ENCODE measurements at regions not wholly inside any gene's neighbourhood (a gene's known extent, or its start where the extent isn't known, plus 50 kb on each side); places are given as distances from the start of the nearest gene placed in this dataset.
"Not testable (repeated sequence)": the region's sequence is repeated elsewhere in the genome, so short reads cannot be mapped to it uniquely, and the experiment has no call there.

DNA sequence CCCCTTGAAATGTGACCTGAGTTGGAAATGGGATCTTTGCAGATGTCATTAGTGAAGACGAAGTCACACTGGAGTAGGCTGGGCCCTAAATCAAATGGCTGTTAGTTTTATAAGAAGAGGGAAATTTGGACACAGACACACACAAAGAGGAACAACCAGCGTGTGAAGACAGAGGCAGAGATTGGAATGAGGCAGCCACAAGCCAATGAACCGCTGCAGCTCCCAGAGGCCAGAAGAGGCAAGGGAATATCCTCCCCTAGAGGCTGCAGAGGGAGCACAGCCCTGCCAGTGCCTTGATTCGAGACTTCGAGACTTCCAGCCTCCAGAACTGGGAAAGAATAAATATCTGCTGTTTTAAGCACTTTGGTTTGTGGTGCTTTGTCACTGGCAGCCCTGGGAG, 484.5 kb downstream of the MN1 start:
- peaks cover 3% of the 10 kb centered on the region for H3K27me3 ChIP-seq (ENCODE audit: control insufficient read depth, insufficient read depth, low read length)
- H3K36me3 ChIP-seq (ENCODE audit: control insufficient read depth, insufficient read depth, low read length), result no peaks in the 10 kb centered on the region
- no peak for DNase-seq (ENCODE audit: low read depth)
- H3K4me3 ChIP-seq (ENCODE audit: low read depth, low read length), result no peak overlapping the region
- TF ChIP-seq, protein P1, sequence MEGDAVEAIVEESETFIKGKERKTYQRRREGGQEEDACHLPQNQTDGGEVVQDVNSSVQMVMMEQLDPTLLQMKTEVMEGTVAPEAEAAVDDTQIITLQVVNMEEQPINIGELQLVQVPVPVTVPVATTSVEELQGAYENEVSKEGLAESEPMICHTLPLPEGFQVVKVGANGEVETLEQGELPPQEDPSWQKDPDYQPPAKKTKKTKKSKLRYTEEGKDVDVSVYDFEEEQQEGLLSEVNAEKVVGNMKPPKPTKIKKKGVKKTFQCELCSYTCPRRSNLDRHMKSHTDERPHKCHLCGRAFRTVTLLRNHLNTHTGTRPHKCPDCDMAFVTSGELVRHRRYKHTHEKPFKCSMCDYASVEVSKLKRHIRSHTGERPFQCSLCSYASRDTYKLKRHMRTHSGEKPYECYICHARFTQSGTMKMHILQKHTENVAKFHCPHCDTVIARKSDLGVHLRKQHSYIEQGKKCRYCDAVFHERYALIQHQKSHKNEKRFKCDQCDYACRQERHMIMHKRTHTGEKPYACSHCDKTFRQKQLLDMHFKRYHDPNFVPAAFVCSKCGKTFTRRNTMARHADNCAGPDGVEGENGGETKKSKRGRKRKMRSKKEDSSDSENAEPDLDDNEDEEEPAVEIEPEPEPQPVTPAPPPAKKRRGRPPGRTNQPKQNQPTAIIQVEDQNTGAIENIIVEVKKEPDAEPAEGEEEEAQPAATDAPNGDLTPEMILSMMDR (IDR thresholded peaks at IDR 0.05; ENCODE audit: insufficient read depth, low read length, poor library complexity, severe bottlenecking), result peak; percentile 35

DNA sequence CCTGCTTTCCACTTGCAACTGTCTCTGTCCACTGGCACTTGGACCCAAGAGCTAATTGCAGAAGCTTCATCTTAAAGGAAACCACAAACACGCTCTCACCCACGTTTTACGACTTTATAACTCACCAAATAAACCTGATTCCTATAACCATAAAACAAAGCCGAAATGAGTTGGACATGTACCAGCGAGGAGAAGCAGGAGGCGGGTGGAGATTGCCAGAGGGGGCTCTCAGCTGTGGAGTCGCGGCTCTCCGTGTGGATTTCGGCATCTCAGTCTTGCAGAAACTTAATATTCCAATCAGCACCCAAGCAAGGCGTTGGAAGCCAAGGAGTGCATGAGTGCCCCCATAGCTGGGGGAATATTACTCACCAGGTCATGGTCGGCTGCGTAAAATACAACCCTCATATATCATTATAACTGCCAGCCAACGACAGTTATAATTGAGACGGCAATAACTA, 483.6 kb downstream of the MN1 start:
- H3K4me3 ChIP-seq (ENCODE audit: low read depth, low read length), result no peak overlapping the region
- H3K27me3 ChIP-seq (ENCODE audit: control insufficient read depth, insufficient read depth, low read length), result peaks cover 9% of the 10 kb centered on the region
- TF ChIP-seq, protein P1 (IDR thresholded peaks at IDR 0.05; ENCODE audit: insufficient read depth, low read length, poor library complexity, severe bottlenecking), result no peak
- H3K36me3 ChIP-seq (ENCODE audit: control insufficient read depth, insufficient read depth, low read length), result no peaks in the 10 kb centered on the region
- peak; percentile 81 for DNase-seq (ENCODE audit: low read depth)

DNA sequence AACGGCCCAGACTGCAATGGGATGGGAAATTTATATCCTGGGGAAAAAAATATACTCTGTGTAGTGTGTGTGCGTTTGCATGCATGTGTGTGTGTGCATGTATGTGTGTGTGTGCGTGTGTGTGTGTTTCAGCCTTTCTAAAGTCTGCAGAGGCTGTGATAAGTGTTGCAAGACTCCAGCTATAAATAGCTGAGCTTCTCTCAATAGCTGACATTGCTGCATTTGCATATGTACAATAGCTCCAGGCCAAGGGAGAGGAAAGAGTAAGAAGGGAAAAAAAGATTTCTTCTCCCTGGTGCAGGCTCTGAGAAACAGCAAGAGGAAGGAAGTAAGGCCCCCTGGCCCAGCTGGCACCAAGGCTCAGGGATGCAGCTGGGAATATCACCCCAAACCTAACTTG, 483.0 kb downstream of the MN1 start:
- peak; percentile 49 for DNase-seq (ENCODE audit: low read depth)
- Histone ChIP-seq H3K36me3 (ENCODE audit: control insufficient read depth, insufficient read depth, low read length) (no peaks in the 10 kb centered on the region), H3K27me3 (ENCODE audit: control insufficient read depth, insufficient read depth, low read length) (peaks cover 14% of the 10 kb centered on the region)

DNA sequence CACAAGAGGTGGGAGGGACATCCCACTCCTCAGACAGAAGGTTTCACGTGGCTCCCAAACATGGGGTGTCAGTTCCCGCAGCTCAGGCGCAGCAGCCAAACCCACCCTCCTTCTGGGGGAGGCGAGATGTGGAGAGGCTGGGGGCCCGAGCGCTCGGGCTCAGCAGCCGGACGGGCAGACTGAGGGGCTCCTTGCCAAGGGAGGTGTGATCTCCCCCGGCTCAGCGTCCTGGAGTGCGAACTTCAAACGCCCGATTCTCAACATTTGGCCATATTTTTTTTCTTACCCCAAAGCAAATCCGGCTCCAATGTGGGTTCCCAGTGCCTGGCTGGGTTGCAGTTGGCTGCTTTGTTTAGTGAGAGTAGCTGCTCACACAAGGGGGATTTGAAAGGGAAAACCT, 477.9 kb downstream of the MN1 start:
- H3K4me3 ChIP-seq (ENCODE audit: low read depth, low read length), result no peak overlapping the region
- TF ChIP-seq, protein P1 (IDR thresholded peaks at IDR 0.05; ENCODE audit: insufficient read depth, low read length, poor library complexity, severe bottlenecking), result no peak
- DNase-seq (ENCODE audit: low read depth), result no peak
- H3K27me3 ChIP-seq (ENCODE audit: control insufficient read depth, insufficient read depth, low read length), result peaks cover 25% of the 10 kb centered on the region
- H3K36me3 ChIP-seq (ENCODE audit: control insufficient read depth, insufficient read depth, low read length), result no peaks in the 10 kb centered on the region

More for the DNA sequence above, 483.0 kb downstream of the MN1 start:
- TF ChIP-seq, protein P1 (IDR thresholded peaks at IDR 0.05; ENCODE audit: insufficient read depth, low read length, poor library complexity, severe bottlenecking), result no peak
- no peak overlapping the region for H3K4me3 ChIP-seq (ENCODE audit: low read depth, low read length)

DNA sequence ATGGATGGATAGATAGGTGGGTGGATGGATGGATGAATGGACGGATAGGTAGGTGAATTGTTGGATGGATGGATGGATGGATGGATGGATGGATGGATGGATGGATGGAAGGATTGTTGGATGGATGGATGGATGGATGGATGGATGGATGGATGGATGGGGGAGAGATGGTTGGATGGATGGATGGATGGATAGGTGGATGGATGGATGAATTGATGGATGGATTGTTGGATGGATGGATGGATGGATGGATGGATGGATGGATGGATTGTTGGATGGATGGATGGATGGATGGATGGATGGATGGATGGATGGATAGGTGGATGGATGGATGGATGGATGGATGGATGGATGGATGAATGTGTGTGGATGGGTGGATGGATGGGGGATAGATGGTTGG, 476.6 kb downstream of the MN1 start:
- H3K36me3 ChIP-seq (ENCODE audit: control insufficient read depth, insufficient read depth, low read length); DNase-seq (ENCODE audit: low read depth); H3K4me3 ChIP-seq (ENCODE audit: low read depth, low read length): not testable (repeated sequence)
- H3K27me3 ChIP-seq (ENCODE audit: control insufficient read depth, insufficient read depth, low read length), result peaks cover 25% of the 10 kb centered on the region

DNA sequence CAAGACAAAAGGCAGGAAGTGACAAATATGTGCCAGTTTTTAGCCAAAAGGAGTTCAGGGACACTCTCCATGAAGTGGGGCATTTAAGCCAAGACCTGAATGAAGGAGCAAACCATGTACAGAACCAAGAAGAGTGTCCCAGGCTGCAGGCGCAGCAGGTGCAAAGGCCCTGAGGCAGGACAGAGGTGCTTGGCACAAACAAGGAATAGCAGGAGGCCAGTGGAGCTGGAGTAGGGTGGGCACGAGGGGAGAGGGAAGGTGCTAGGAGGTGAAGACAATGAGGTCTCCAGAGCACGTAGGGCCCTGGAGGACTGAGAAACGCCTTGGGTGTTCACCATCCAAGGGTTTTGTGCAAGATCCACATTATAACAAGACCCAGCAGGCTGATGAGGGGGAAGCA, 474.1 kb downstream of the MN1 start:
- Histone ChIP-seq H3K27me3 (ENCODE audit: control insufficient read depth, insufficient read depth, low read length) (peaks cover 24% of the 10 kb centered on the region), H3K4me3 (ENCODE audit: low read depth, low read length) (no peak overlapping the region), H3K36me3 (ENCODE audit: control insufficient read depth, insufficient read depth, low read length) (no peaks in the 10 kb centered on the region)
- TF ChIP-seq, protein P1 (IDR thresholded peaks at IDR 0.05; ENCODE audit: insufficient read depth, low read length, poor library complexity, severe bottlenecking), result no peak
- no peak for DNase-seq (ENCODE audit: low read depth)

Measured in kidney epithelial cell (primary cell).